VCaP (cell line): ENCODE measurements at regions not wholly inside any gene's neighbourhood (a gene's known extent, or its start where the extent isn't known, plus 50 kb on each side); places are given as distances from the start of the nearest gene placed in this dataset.

Source experiments
- H3K27ac ChIP-seq: fragments of 450-650 bp; 2 replicates; pipeline ENCODE4 v1.5.1; 2017
- TF ChIP-seq, protein P1 (sequence below): fragments of 450-650 bp; conservative IDR thresholded peaks from 2 replicates; pipeline ENCODE4 v1.5.1; 2017; ENCODE audit warnings: mild to moderate bottlenecking, moderate library complexity

- H3K27ac ChIP-seq, result no peak overlapping the region
- TF ChIP-seq, protein P1, sequence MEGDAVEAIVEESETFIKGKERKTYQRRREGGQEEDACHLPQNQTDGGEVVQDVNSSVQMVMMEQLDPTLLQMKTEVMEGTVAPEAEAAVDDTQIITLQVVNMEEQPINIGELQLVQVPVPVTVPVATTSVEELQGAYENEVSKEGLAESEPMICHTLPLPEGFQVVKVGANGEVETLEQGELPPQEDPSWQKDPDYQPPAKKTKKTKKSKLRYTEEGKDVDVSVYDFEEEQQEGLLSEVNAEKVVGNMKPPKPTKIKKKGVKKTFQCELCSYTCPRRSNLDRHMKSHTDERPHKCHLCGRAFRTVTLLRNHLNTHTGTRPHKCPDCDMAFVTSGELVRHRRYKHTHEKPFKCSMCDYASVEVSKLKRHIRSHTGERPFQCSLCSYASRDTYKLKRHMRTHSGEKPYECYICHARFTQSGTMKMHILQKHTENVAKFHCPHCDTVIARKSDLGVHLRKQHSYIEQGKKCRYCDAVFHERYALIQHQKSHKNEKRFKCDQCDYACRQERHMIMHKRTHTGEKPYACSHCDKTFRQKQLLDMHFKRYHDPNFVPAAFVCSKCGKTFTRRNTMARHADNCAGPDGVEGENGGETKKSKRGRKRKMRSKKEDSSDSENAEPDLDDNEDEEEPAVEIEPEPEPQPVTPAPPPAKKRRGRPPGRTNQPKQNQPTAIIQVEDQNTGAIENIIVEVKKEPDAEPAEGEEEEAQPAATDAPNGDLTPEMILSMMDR, result no peak
Measured at GRCh38 chr14:85052646-85053045, 477.3 kb upstream of the FLRT2 start.

GRCh38 chr14:85054178-85054577, 475.8 kb upstream of the FLRT2 start:
- H3K27ac ChIP-seq, result no peak overlapping the region
- TF ChIP-seq, protein P1, result no peak

DNA sequence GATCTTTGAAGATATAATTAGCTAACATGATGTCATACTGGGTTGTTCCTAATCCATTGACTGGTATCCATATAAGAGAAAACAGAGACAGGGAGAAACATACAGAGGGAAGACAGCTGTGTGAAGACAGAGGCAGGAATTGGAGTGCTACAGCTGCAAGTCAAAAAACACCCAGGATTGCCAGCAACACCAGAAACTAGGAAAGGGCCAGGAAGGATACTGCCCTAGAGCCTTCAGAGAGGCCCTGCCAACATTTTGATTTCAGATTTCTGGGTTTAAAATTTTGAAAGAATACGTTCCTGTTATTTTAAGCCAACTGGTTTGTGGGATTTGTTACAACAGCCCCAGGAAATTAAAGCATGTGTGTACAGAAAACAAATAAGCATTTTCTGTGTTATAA, 473.7 kb upstream of the FLRT2 start:
- TF ChIP-seq, protein P1, result no peak
- H3K27ac ChIP-seq, result no peak overlapping the region

DNA sequence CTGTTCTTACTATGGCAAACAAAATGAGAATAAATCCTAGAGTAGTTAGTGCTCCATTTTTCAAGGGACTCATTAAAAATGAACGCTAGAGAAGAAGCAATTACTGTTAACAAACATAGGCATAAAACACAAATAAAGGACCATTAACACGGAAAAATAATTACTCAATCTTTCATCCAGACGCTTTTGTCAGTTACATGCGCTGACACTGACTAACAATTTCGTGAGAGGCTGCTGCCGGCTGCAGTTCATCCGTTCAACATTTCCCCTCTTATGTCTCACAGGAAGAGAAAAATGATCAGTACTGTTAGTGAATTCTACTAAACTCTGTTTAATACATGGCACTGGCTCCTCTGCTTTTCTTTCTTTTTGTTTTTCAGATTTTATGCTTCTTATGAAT, 472.7 kb upstream of the FLRT2 start:
- TF ChIP-seq, protein P1, result no peak
- no peak overlapping the region for H3K27ac ChIP-seq

GRCh38 chr14:85058150-85058549, 471.8 kb upstream of the FLRT2 start:
- no peak overlapping the region for H3K27ac ChIP-seq
- TF ChIP-seq, protein P1, result no peak

- TF ChIP-seq, protein P1, result no peak
- H3K27ac ChIP-seq, result no peak overlapping the region
Measured at GRCh38 chr14:85060121-85060520, 469.8 kb upstream of the FLRT2 start.

GRCh38 chr14:85061256-85061655, 468.7 kb upstream of the FLRT2 start:
- H3K27ac ChIP-seq, result no peak overlapping the region
- TF ChIP-seq, protein P1, result no peak

DNA sequence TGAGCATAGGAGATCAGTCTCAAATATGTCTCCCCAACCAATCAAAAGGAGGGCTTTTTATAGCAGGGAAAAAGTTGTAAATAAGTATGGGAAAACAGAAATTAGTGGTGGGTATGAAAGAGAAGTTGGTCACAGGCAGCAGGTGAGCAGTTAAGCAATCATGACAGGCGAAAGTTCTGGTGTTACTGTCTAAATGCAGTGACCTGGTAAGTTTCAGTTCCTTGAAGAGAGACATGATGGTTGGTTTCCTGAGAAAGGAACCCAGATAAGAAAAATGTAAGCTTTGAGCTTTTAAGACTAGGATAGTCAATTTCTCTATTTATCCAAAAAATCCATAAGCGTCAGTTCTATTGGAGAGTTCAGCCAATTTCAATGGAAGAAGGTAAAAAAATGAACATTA, 466.2 kb upstream of the FLRT2 start:
- H3K27ac ChIP-seq, result no peak overlapping the region
- TF ChIP-seq, protein P1, result no peak
